Vagina (tissue), 2 donors: ENCODE measurements at regions not wholly inside any gene's neighbourhood (a gene's known extent, or its start where the extent isn't known, plus 50 kb on each side); places are given as distances from the start of the nearest gene placed in this dataset.

Experiments
- POLR2A ChIP-seq, 2 donors: fragments of 450-650 bp; IDR thresholded peaks; one replicate each; pipeline ENCODE4 v1.6.1; 2017; ENCODE audit warnings: antibody characterized with exemption in 2 of 2, mild to moderate bottlenecking in 2 of 2, moderate library complexity in 2 of 2
- POLR2AphosphoS5 ChIP-seq, 2 donors: sonication (generic); formaldehyde crosslinking; IDR thresholded peaks; one replicate each; pipeline ENCODE4 v1.9.0; 2017; ENCODE audit warnings: antibody characterized with exemption in 2 of 2, mild to moderate bottlenecking in 2 of 2, low read depth in 1 of 2; ENCODE audit not compliant: insufficient read depth in 1 of 2
- TF ChIP-seq, protein P1 (sequence below), 3 experiments: fragments of 450-650 bp in 2 of 3; fragments of 200-600 bp in 1 of 3; sonication (generic) in 1 of 3; IDR thresholded peaks; one replicate each; pipeline ENCODE4 v1.5.1; 2017 to 2019; ENCODE audit warnings: antibody characterized with exemption in 3 of 3, mild to moderate bottlenecking in 2 of 3, moderate library complexity in 2 of 3

DNA sequence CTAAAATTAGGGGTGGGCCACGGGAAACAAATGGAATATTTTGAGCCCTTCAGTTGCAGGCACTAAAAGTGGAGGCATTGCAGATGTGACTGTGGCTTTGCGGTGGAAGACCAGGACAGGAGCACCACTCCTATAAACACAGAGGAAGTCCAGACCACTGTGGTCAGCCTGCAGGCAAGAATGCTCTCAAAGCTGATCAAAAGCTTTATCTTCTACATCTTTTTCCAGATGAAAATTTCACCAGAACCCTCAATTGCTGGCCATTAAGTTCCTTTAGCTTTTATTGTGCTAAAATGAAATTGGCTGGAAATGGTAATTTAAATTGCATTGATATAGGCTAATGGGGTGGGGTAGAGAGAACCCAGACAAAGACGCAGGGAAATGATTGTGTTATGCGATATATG lies 208.8 kb downstream of the ERCC6L2 start:
- TF ChIP-seq, protein P1, sequence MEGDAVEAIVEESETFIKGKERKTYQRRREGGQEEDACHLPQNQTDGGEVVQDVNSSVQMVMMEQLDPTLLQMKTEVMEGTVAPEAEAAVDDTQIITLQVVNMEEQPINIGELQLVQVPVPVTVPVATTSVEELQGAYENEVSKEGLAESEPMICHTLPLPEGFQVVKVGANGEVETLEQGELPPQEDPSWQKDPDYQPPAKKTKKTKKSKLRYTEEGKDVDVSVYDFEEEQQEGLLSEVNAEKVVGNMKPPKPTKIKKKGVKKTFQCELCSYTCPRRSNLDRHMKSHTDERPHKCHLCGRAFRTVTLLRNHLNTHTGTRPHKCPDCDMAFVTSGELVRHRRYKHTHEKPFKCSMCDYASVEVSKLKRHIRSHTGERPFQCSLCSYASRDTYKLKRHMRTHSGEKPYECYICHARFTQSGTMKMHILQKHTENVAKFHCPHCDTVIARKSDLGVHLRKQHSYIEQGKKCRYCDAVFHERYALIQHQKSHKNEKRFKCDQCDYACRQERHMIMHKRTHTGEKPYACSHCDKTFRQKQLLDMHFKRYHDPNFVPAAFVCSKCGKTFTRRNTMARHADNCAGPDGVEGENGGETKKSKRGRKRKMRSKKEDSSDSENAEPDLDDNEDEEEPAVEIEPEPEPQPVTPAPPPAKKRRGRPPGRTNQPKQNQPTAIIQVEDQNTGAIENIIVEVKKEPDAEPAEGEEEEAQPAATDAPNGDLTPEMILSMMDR (IDR thresholded peaks at IDR 0.05), result no peak
- TF ChIP-seq POLR2A (IDR thresholded peaks at IDR 0.05) (no peak), POLR2AphosphoS5 (IDR thresholded peaks at IDR 0.05; ENCODE audit: insufficient read depth in 1 of 2, low read depth in 1 of 2) (no peak)
